Right renal pelvis (tissue), 4 donors: ENCODE measurements at regions not wholly inside any gene's neighbourhood (a gene's known extent, or its start where the extent isn't known, plus 50 kb on each side); places are given as distances from the start of the nearest gene placed in this dataset.

ENCODE experiments used
- DNase-seq, 4 donors: peaks; one replicate each; pipeline ENCODE4 v3.0.0-alpha.2; 2013; ENCODE audit warnings: low read depth in 4 of 4, low spot score in 3 of 4, missing footprints in 1 of 4

DNA sequence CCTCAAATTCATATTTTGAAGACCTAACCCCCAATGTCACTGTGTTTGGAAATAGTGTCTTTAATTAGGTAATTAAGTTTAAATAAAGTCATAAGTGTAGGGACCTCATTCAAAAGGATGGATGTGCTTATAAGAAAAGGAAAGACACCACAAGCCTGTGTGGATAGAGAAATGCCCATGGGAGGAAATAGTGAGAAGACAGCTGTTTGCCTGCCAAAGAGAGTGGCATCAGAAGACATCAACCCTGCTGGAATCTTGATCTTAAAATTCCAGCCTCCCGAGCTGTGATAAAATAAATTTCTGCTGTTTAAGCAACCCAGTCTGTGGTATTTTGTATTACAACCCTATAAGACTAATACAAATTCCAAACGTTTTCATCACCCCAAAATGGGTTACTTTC lies 1867.9 kb upstream of the NUDT12 start:
- no peak for DNase-seq

DNA sequence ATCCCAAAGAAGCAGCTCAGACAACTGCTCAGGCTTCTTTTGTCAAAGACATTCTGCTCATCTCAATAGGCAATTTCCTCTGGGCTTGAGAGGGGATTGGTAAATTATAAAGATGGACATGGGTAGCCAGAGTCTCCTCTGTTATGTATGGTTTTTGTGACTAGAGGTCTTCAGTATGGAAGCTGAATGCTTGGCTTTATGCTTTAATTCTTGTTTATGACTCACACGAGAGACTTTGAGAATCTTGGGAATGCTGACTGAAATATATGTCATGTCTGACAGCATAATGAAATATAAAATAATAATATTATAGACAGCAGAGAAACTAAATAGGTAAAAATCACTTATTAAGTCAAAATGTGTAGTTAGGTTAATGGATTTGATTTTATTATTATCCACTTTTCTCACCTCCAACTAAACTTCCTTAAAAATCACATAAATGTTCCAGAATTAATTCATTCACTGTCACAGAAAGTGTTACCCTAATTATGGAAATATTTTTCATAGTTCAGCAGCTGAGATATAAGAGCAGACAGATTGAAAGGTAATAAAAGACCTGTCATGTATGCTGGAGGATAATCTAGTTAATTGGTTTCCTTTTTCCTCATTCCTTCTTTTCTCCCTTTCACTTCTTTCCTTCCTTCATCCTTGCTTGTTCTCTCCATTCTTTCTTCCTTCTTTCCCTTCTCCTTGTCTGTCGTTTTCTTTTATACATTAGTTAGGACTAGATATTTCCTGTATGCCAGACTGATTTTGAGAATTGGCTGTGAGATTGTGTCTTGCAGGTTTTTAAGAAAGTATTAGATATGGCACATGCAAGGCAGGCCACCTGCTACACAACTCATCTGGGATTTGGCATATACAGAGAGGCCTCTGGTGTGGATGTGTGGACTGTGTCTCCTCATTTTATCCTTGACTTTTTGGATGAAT lies 1866.1 kb upstream of the NUDT12 start:
- DNase-seq = no peak

DNA sequence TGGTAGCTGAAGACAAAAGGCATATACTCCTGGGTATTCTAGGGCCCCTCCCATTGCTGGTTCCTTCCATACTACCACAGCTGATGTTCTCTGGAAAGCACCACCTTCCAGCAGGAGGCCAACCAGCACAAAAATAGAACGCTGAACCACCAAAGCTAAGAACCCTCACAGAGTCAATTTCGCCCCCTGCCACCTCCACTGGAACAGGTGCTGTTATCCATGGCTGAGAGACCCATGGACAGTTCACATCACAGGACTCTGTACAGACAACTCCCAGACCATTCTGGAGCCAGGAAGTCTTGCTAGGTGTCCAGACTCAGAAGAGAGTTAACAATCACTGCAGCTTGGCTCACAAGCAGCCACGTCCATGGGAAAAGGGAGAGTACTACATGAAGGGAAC lies 1851.5 kb upstream of the NUDT12 start:
- no peak for DNase-seq

DNA sequence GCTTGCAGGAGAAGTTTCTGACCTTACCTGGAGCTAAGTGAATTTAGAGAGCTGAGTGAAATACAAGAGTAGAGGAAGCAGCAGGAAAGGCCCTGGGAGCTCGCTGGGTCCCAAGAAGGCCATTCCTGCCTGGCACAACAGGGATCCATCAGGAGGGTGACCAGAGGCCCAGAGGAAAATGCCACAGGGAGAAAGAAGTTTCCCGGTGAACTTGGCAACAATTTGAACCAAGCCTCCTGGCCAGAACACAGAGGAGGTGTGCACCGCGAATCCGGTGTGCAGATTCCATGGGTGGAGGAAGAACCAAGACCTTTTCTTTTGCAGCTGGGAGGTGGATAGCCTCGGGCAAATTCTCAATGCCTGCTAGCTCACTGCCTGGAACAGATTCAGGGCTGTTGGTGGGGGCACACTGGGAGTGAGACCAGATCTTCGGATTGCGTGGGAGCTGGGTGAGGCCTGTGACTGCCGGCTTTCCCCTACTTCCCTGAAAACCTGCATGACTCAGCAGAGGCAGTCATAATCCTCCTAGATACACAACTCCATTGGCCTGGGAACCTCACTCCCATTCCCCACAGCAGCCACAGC lies 1850.9 kb upstream of the NUDT12 start:
- DNase-seq = no peak

DNA sequence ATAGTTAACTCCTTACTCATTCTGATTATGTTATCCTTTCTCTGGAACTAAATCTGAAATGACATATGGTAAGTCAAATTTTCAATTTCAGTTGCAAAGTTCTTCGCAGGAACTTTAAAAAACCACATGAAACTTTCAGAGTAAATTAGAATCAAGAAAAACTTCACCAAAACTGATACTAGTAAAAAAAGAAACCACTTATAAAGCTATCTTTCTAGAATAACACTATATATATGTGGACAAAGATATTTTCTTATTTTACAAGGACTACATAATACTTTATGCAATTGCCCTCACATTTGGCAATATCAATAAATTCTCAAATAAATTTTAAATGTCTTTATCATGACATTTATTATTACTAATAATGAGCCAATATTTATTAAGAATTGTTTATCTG lies 1847.1 kb upstream of the NUDT12 start:
- DNase-seq = no peak

DNA sequence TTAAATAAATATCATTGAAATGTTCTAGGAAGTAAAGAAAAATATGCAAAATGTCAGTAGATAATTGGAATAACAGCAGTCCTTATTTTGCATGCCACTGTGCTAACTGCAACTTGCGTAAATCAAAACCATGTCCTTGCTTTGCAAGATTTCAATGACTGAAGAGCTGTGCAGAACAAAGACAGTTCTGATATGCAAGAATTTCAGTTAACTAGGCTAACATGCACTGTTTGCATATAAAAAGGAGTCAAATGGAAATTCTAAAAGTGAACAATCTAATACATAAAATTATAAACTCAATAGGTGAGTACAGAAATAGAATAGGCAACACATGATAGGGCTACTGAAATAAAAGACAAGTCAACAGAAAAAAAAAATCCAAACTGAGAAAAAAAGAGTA lies 1844.6 kb upstream of the NUDT12 start:
- no peak for DNase-seq

DNA sequence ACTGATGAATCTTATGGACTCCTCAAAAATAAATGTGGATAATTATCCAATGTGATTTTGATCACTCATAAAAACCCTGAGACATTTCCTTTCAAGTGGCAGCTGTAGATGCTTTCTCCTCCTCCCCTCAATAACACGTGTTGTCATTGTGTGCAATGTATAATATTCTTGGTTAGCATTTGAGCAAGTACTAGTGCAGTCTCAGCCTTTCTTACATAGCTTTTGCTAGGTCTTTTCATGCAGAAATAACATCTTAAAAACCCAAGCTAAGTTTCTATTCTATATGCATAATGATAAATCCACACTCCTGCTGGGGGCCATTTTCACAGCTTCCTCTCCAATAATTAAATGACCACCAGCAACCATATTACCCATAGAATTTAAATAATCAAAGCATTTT lies 1835.2 kb upstream of the NUDT12 start:
- no peak for DNase-seq

DNA sequence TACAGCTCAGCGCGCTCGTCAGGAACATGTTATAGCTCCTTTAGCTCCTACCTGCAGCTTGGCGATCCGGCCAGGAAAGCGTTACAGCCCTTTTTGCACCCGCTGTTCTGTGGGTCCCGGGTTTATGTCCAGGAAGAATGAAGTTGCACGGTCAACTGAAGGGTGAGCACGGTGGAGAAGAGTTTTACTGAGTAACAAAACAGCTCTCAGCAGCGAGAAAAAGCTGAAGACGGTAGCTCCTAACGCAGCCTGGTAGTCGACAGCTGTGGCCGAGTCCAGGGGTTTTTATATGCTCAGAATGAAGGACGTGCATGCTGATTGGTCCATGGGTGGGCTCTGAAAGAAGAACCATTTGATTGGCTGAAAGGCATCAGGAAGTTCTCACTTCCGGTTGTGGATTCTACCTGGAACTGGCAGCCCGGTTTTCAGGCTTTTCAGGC lies 1830.1 kb upstream of the NUDT12 start:
- no peak for DNase-seq

DNA sequence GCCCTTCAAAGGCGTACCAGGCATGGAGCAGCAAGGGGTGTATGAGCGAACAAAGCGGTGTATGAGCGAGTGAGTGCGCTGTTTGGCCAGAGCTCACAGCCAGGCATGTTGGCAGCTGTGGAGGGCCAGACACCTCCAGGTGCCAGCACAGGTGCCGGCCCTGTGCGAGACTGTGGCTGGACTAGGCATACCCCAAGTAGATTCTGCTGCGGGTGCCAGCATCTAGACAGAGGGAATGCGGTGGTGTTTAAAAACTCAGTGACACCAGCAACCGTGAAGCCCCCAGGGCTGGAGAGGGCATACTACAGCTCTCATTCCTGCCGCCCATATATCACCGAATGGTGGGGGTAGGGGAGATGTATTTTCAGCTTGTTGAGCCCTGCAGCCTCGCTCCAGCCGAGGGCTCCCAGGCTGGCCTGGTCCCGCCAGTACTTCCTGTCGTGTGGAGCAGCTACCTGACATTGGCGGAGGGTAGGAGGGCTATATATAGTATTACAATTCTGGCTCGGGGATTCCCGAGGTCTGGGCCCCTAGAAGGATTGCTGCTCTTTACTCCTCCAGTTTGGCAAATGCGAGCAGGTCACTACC lies 1829.6 kb upstream of the NUDT12 start:
- no peak for DNase-seq

DNA sequence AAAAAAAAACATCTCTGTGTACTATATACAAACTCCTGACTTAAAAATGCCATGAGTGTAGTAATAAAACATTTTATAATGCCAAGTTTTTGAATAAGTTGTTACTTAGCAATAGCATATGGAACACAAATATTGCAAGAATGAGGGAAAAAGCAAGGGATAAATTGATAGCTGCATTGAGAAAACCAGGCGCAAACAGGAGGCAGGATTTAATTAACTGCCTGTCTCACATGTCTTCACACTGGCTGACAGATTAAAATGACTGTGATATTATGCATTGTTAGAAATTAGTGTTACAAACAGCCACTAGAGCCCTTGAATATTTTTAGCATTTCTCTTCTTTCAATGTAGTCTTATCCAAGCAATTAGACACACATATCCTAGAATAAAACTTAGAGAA lies 1817.5 kb upstream of the NUDT12 start:
- DNase-seq = no peak

DNA sequence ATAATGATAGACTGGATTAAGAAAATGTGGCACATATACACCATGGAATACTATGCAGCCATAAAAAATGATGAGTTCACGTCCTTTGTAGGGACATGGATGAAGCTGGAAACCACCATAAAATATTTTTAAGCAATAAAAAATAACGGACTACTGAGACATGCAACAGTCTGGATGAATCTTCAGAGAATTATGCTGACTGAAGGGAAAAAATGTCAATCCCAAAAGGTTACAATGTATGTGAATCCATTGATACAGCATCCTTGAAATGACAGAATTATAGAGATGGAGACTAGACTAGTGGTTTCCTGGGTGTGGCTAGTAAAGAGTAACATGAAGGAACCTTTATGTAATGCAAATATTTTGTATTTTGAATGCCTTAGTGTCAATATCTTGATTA lies 1808.6 kb upstream of the NUDT12 start:
- DNase-seq = no peak

DNA sequence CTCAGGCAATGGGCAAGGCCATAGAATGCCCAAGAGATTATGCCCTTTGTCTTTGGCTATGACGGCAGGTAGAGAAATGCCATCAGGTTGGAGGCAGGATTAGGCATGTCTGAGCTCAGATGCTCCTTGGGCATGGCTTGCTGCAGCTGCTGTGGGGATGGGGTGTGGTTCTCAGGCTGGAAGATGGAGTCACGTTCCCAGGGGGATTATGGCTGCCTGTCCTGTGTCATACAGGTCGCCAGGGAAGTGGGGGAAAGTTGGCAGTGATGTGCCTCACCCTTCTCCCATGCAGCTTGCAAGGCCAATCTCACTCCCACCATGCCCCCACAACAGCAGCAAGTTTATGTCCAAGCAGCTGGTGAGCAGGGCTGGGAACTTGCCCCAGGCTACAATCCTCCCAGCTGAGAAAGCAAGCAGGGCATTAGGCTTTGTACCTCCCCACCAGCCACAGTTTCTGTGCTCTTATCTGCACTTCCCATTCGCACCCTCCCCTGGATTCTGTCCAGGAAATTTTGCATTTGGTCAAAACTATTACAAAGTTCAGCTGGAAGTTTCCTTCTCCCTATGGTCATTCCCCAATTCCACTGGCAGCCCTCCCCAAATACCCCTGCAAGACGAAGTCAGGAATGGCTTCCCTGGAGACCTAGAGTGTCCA lies 1788.0 kb upstream of the NUDT12 start:
- DNase-seq = no peak

DNA sequence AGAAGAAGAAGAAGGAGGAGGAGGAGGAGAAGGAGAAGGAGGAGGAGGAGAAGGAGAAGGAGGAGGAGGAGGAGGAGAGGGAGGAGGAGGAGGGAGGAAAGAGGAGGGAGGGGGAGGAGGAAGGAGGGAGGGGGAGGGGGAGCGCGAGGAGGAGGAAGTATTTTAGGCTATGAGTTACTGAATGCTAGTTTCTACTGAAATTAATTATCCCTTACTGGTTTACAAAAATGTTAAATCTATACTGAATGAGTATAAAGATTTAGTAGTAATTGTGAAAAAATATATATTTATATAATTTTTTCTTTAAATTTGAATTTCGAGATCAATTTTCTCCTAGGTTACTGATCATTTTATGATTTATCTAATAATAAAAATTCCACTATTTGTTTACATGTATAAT lies 1769.0 kb upstream of the NUDT12 start:
- no peak for DNase-seq

DNA sequence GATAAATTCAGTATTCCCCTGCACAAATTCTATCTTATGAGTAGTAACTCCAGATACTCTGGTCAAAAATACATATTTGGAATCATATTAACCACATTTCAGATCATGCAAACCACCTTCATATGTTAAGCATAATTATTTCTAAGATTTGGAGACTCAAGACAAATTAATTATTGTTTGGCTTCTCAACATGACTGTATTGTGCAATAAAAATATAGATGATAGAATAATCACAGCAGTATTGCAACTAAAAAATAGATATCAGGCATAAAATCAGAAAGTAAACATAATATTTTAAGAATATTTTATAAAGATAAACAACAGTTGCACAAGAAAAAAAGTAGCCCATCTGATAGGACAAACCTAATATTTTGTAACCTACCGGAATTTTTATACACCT lies 1767.6 kb upstream of the NUDT12 start:
- no peak for DNase-seq

DNA sequence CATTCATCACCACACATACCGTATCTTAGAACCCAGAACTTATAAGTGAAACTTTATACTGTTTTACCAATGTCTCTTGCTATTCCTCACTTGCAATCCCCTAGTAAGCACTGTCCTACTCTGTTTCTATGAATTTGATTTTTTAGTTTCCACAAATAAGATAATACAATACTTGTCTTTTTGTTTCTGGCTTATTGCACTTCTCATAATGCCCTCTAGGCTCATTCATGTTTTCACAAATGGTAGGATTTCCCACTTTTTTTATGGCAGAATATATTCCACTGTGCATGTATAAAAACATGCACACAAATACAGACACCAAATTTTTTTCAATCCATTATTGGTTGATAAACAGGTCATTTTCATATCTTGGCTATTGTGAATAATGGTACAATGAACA lies 1742.3 kb upstream of the NUDT12 start:
- no peak for DNase-seq

DNA sequence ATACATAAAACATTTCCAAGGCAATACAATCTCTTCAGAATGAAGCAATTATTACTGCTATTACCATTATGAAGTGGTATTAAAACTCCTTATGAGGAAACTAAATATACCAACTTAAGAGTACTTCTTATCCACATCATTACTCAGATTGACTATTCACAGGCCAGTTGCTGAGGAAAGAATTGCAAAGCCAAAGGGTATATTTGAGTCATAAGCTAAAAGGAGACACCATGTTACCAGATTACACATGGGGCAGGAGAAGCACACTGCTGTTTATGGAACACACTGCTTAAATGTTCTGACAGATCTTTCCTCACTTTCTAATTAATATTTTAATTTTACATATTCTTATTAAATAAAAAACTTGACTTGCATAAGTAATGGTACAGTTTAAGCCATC lies 1726.4 kb upstream of the NUDT12 start:
- no peak for DNase-seq

DNA sequence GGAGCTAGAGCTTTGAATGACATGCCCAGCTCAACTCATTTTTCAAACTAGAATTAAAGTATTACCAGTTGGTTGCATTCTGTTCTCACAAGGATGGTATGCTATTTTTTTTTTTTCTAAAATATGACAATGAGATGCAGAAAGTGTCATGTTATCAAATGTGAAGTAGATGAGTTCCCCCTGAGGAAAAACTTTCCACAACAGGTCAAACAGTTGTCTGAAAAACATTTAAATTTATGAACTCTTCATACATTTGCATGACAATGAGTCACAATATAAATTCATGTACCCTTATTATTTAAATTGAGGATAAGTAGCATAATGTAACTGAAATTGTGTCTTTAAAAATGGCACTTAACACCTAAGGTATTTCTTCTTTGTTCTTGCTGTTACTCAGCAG lies 1720.5 kb upstream of the NUDT12 start:
- no peak for DNase-seq

DNA sequence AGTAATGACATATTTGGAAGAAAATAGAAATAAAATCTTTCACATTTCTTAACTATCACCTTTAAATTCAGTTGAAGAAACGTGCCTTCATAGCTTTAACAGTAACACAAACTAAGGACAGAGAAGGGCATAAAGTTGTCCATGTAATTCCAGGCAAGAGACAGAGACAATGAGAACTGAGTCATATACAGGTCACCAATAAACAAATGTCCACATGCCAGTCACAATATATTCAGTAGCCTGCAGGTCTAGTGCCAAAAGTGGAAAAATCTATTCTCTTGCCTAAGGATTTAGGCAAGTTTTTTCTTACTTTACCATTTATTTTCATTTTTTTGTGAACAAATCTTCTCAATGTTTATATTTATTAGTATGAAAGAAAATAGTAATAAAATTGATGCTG lies 1711.5 kb upstream of the NUDT12 start:
- no peak for DNase-seq

DNA sequence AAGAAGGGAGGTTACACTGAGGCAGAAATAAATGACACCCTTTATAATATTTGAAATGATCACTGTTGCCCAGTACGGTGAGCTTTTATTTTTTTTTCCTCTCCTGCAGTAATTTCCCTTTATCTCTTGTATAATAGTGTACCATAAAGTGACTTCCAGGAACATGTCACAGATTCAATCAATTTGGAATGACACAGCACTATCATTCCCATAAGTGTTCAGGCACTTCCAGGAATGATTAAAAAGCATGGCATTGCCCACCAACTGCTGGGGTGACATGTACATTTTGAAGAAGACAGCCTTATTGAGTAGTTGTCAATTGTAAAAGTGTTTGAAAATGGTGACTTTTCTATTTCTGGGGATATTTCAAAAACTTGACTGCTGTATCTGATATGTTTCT lies 1700.9 kb upstream of the NUDT12 start:
- DNase-seq = no peak

DNA sequence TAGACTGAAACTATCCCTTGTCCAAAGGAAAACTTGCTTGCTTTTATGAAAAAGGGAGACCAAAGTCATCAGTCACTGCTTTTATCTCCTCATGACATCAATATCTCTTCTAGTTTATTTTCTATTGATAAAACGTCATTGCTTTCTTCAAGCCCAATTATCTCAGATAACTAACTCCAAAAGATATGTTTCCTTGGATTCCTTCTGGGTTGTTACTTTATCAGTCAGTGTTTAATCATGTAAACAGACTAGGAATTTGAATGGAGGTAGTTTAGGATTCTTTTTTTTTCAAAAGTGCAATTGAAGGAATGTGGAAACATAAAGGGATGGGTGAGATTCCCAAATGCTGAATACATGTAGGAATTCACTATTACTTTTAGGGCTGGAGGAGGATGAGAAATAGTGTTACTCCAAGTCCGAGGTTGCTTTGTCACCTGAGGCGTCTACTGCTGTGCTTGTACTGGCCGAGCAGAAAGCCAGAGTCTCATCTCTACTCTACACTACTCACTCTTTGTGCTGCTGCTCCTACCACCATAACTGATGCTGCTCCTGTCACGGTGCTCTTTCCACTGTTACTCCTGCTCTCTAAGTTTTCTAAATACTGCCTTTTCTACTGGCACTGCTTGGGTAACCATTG lies 1697.1 kb upstream of the NUDT12 start:
- no peak for DNase-seq

DNA sequence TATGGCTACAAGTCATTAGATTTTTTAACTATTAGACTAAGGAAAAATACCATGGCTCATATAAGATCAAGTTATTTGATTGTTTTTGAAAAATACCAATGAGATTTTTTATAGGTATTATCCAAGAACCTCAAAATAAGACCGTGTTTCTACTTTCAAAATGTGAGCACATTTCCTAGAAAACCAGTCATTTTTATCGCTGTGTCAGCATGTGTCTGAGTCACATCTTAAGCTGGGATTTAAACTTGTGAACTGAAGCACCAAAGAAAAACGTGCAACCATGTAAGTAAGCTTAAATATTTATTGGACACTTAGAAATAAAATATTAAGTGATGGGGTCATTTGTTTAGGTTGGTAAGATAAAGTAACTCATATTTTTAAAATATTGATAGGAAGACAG lies 1676.0 kb upstream of the NUDT12 start:
- DNase-seq = no peak
